ENCODE measurements at regions not wholly inside any gene's neighbourhood (a gene's known extent, or its start where the extent isn't known, plus 50 kb on each side); places are given as distances from the start of the nearest gene placed in this dataset.

GRCh38 chr12:28988325-28988704, 160.8 kb upstream of the FAR2 start:
- TF ChIP-seq POLR2A (IDR thresholded peaks at IDR 0.05) (no peak), CTCF (IDR thresholded peaks at IDR 0.05) (no peak)
